ENCODE measurements at regions not wholly inside any gene's neighbourhood (a gene's known extent, or its start where the extent isn't known, plus 50 kb on each side); places are given as distances from the start of the nearest gene placed in this dataset.

DNA sequence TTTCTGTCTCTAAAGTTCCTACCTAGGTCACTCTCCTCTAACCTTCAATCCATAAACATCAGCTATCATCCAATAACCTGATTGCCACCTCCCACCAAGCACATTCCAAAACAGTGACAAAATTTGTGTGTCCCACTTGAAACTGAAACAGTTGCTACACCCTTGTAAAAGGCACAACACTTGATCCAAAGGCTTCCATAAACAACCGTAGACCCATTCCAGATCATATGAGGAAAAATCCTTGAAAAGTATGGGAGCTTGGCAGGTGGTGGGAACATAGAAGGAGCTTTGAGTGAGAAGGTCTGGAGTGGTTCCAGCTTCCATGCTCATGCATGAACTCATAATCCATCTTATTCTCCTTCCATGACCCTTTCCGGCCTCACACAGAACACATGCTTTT is 82.0 kb upstream of the ATP1A1 start:
- TF ChIP-seq, protein P1, sequence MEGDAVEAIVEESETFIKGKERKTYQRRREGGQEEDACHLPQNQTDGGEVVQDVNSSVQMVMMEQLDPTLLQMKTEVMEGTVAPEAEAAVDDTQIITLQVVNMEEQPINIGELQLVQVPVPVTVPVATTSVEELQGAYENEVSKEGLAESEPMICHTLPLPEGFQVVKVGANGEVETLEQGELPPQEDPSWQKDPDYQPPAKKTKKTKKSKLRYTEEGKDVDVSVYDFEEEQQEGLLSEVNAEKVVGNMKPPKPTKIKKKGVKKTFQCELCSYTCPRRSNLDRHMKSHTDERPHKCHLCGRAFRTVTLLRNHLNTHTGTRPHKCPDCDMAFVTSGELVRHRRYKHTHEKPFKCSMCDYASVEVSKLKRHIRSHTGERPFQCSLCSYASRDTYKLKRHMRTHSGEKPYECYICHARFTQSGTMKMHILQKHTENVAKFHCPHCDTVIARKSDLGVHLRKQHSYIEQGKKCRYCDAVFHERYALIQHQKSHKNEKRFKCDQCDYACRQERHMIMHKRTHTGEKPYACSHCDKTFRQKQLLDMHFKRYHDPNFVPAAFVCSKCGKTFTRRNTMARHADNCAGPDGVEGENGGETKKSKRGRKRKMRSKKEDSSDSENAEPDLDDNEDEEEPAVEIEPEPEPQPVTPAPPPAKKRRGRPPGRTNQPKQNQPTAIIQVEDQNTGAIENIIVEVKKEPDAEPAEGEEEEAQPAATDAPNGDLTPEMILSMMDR (IDR thresholded peaks at IDR 0.05 in 4 of 5, conservative IDR thresholded peaks at IDR 0.05 in 1 of 5) = no peak
- no peak for TF ChIP-seq POLR2A (IDR thresholded peaks at IDR 0.05)
